ENCODE measurements at regions not wholly inside any gene's neighbourhood (a gene's known extent, or its start where the extent isn't known, plus 50 kb on each side); places are given as distances from the start of the nearest gene placed in this dataset.

DNA sequence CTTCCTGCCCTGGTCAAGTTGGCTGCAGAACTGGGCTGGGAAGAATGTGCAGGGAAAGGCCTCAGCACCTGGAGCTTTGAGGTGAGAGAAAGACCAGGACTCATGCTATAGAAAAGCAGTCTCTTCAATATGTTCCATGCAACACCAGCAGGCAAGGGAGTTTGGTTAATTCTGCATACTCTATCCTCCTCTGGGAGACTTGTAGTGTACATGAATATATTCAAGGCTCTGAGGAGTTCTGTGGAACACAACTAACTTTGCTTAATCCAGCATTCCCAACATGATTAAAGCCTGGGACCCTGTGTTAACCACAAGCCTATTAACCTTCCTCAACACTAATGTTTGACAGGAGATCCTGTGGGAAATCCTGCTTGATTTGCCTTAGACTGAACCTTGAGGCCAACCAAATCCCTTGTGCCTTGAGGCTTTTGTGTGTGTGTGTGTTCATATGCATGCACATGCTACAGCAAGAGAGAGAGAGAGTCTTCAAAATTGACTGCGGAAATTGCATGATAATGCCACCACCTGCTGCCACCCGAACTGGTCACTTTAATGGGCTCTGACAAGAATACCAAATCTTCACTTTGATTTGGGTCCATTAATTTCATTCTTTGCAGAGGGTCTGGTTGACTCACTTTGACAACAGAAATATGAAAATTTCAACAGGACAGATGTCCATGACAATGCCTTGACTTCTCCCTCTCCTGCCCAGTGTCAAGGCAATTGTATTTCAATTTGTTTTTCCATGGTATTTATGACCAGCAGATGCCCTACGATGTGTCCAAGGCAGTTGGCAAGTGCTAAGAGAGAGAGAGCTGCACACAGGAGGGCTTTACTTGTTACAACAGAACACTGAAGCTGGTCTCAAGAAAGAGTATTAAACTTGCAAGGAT, 238.2 kb upstream of the ZBED5 start:
- 87% methylated on average over 3 of the region's 3 CpGs for WGBS
- no peak for ATAC-seq
- no peak overlapping the region for H3K4me3 ChIP-seq (ENCODE audit: low read length)
- intact Hi-C loops (cut with DNase I): no loop called here
- H3K4me1 ChIP-seq (ENCODE audit: control insufficient read depth, insufficient read depth, low read length): no peaks in the 10 kb centered on the region
- DNase-seq: no peak
- peaks cover 6% of the 10 kb centered on the region for H3K9me3 ChIP-seq (ENCODE audit: control insufficient read depth, low read length)
- no peak overlapping the region for H3K27ac ChIP-seq (ENCODE audit: low read length)
- peaks cover 3% of the 10 kb centered on the region for H3K27me3 ChIP-seq (ENCODE audit: control insufficient read depth, insufficient read depth)

DNA sequence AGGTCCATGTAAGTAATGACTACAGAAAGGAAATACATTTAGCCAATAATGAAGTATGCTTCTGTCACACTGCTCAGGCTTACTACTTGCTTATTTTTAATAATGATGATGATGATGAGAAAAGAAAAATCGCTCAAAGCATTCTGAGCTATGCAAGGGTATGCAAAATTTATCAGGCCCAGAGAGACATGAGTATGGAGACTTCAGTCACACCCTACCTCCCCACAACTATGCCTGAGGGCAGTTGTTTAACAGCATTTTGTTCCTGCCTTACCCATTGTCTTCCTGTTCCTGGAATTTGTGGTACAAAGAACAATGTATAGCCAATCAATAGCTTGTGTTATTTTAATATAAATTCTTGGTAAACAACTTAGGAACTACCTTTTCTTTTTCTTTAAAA, 232.6 kb upstream of the ZBED5 start:
- ATAC-seq: no peak
- Histone ChIP-seq H3K27ac (ENCODE audit: low read length) (no peak overlapping the region), H3K4me1 (ENCODE audit: control insufficient read depth, insufficient read depth, low read length) (no peaks in the 10 kb centered on the region), H3K27me3 (ENCODE audit: control insufficient read depth, insufficient read depth) (peaks cover 3% of the 10 kb centered on the region), H3K4me3 (ENCODE audit: low read length) (no peak overlapping the region), H3K9me3 (ENCODE audit: control insufficient read depth, low read length) (peaks cover 6% of the 10 kb centered on the region)
- WGBS: 87% methylated on average over 1 of the region's 1 CpG
- DNase-seq: no peak
- intact Hi-C loops (cut with DNase I): no loop called here

DNA sequence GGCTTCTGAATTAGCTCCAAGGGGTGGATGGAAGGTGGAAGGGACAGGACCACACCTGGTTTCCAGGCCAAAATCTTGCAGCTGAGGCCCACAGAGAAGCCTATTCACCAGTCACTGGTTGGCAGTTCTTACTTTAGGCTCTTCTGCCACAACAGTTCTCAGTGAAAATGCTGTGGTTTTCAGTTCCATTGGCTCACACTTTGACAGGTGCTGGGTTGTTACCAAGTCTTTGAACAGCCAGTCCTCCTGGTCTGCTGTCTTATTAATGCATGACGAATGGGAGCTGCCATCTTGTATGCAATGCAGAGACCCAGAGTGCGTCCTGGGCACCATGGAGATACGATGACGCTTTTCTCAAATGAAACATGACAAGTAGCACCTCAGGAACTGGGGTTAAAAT, 232.0 kb upstream of the ZBED5 start:
- no peak for ATAC-seq
- WGBS: 95% methylated on average over 4 of the region's 4 CpGs
- Histone ChIP-seq H3K4me3 (ENCODE audit: low read length) (no peak overlapping the region), H3K9me3 (ENCODE audit: control insufficient read depth, low read length) (peaks cover 6% of the 10 kb centered on the region), H3K27ac (ENCODE audit: low read length) (no peak overlapping the region), H3K27me3 (ENCODE audit: control insufficient read depth, insufficient read depth) (peaks cover 3% of the 10 kb centered on the region), H3K4me1 (ENCODE audit: control insufficient read depth, insufficient read depth, low read length) (no peaks in the 10 kb centered on the region)
- DNase-seq: no peak
- intact Hi-C loops (cut with DNase I): no loop called here

DNA sequence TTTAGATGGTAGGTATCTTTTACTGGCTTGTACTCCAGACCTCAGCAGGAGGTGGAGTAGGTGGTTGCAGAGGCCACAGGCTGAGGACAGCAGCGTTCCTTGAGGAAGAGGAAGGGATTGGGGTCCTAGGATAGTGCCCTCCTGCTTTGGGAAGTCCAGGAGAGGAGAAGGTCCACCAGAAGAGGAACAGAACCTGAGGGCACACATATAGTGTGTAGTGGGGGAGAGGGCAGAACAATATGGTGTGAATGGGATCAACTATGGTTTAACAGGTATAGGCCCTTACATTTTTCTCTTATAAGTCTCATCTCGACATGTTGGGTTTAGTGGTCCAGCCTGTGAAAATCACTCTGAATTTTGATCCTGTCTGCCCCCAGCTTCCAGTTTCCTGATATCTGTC, 229.1 kb upstream of the ZBED5 start:
- Histone ChIP-seq H3K27ac (ENCODE audit: low read length) (no peak overlapping the region), H3K4me1 (ENCODE audit: control insufficient read depth, insufficient read depth, low read length) (no peaks in the 10 kb centered on the region), H3K4me3 (ENCODE audit: low read length) (no peak overlapping the region), H3K27me3 (ENCODE audit: control insufficient read depth, insufficient read depth) (peaks cover 3% of the 10 kb centered on the region), H3K9me3 (ENCODE audit: control insufficient read depth, low read length) (peaks cover 6% of the 10 kb centered on the region)
- no peak for ATAC-seq
- no peak for DNase-seq
- intact Hi-C loops (cut with DNase I): no loop called here
- 93% methylated on average over 2 of the region's 2 CpGs for WGBS

DNA sequence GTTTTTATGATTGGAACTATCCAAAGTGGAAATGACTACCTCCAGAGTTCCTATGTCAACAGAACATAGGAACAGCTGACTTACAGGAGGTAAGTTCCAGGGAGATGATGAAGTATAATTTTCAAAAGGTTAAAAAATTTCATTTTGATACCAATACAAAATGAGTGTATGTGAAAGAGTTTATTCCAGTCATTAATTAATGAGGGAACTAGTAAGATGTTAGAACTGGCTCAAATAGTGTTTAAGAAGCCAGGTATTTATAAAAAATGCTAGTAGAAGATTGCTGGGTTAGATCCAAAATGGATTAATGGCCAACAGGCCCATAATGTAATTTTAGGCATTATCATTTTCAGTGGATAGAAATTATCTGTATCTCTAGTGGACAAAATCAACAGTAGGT, 227.7 kb upstream of the ZBED5 start:
- H3K27me3 ChIP-seq (ENCODE audit: control insufficient read depth, insufficient read depth): no peaks in the 10 kb centered on the region
- H3K27ac ChIP-seq (ENCODE audit: low read length): no peak overlapping the region
- intact Hi-C loops (cut with DNase I): no loop called here
- no peak for DNase-seq
- H3K4me1 ChIP-seq (ENCODE audit: control insufficient read depth, insufficient read depth, low read length): no peaks in the 10 kb centered on the region
- H3K9me3 ChIP-seq (ENCODE audit: control insufficient read depth, low read length): no peaks in the 10 kb centered on the region
- no peak for ATAC-seq
- no peak overlapping the region for H3K4me3 ChIP-seq (ENCODE audit: low read length)

DNA sequence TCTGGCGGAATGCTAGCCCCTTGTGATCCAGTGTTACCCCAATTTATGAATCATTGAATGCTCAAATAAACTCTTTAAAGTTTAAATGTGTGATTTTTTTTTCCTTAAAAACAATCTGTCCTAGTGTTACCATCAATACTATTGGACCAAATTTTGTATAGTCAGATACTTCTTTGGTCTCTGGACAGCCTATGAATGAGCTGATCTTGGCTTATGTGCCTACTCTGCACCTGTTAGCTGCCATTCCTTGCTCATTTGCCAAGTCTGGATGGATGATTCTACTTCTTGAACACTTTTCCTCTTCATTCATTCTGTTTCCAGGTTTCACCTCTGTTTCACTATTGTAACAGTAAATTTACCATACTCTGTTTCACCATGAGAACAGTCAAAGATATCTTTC, 226.5 kb upstream of the ZBED5 start:
- ATAC-seq (no peak), DNase-seq (no peak)
- Histone ChIP-seq H3K27me3 (ENCODE audit: control insufficient read depth, insufficient read depth) (no peaks in the 10 kb centered on the region), H3K9me3 (ENCODE audit: control insufficient read depth, low read length) (no peaks in the 10 kb centered on the region), H3K4me1 (ENCODE audit: control insufficient read depth, insufficient read depth, low read length) (no peaks in the 10 kb centered on the region), H3K27ac (ENCODE audit: low read length) (no peak overlapping the region), H3K4me3 (ENCODE audit: low read length) (no peak overlapping the region)
- WGBS: 85% methylated on average over 1 of the region's 1 CpG
- intact Hi-C loops (cut with DNase I): no loop called here

DNA sequence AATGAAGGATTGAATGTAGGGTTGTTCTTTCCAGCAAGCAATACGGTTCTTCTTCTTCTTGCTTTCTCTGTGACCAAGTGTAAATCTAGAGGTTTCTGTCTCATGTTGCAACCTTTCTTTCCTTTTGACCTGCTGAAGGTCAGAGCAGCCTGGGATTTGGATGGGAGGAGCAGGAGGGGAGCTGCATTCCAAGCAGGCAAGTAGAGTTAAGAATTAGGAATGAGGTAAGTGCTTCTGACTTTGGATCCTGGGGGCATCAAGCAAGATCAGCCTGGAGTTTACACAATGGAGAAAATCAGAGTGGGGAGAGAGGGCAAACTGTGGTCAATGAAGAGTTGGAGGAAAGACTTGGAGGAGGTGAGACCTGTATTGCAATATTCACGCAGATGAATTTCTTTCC, 225.6 kb upstream of the ZBED5 start:
- Histone ChIP-seq H3K4me3 (ENCODE audit: low read length) (no peak overlapping the region), H3K4me1 (ENCODE audit: control insufficient read depth, insufficient read depth, low read length) (no peaks in the 10 kb centered on the region), H3K27ac (ENCODE audit: low read length) (no peak overlapping the region), H3K27me3 (ENCODE audit: control insufficient read depth, insufficient read depth) (no peaks in the 10 kb centered on the region), H3K9me3 (ENCODE audit: control insufficient read depth, low read length) (no peaks in the 10 kb centered on the region)
- ATAC-seq: no peak
- 92% methylated on average over 2 of the region's 2 CpGs for WGBS
- intact Hi-C loops (cut with DNase I): no loop called here
- DNase-seq: no peak

DNA sequence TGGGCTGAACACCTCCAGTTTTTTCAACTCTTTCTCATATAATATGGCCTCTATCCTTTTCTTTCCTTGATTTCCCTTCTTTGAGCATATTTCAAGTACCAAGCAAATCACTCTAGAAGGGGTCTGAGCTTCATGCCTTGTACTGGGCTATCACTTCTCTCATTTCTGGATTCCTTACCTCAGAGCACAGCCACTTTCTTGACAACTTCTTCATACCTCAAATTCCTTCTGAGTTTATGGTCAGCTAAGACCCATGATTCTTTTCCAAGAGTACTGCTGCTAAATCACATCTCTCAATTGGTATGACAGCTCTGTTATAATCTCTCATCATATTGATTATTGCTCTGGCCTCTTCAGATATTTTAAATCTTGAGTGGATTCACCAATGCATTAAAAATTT, 224.8 kb upstream of the ZBED5 start:
- Histone ChIP-seq H3K9me3 (ENCODE audit: control insufficient read depth, low read length) (no peaks in the 10 kb centered on the region), H3K27me3 (ENCODE audit: control insufficient read depth, insufficient read depth) (no peaks in the 10 kb centered on the region), H3K4me3 (ENCODE audit: low read length) (no peak overlapping the region), H3K4me1 (ENCODE audit: control insufficient read depth, insufficient read depth, low read length) (no peaks in the 10 kb centered on the region), H3K27ac (ENCODE audit: low read length) (no peak overlapping the region)
- intact Hi-C loops (cut with DNase I): no loop called here
- DNase-seq: no peak
- no peak for ATAC-seq

DNA sequence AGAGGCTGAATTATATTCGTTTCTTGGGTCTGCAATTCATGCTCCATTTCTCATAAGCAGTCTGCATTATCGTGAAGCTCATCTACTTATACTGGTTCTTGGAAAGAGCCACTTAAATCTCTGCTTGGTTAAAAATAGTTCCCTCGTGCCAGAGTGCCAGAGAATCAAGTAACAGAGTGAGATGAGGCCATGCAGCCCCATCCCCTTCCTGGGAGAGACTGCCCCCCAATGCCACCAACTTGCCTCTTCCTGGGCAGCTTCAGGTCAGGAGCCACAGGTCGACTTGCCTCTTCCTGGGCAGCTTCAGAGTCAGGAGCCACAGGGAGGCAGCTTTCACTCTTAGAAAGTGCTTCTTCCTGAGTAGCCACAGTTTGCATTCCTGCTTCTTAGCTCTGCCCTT, 223.9 kb upstream of the ZBED5 start:
- H3K9me3 ChIP-seq (ENCODE audit: control insufficient read depth, low read length): no peaks in the 10 kb centered on the region
- no peak overlapping the region for H3K27ac ChIP-seq (ENCODE audit: low read length)
- no peak for ATAC-seq
- intact Hi-C loops (cut with DNase I): no loop called here
- no peak overlapping the region for H3K4me3 ChIP-seq (ENCODE audit: low read length)
- WGBS: 32% methylated on average over 4 of the region's 4 CpGs
- H3K27me3 ChIP-seq (ENCODE audit: control insufficient read depth, insufficient read depth): no peaks in the 10 kb centered on the region
- DNase-seq: no peak
- H3K4me1 ChIP-seq (ENCODE audit: control insufficient read depth, insufficient read depth, low read length): no peaks in the 10 kb centered on the region

DNA sequence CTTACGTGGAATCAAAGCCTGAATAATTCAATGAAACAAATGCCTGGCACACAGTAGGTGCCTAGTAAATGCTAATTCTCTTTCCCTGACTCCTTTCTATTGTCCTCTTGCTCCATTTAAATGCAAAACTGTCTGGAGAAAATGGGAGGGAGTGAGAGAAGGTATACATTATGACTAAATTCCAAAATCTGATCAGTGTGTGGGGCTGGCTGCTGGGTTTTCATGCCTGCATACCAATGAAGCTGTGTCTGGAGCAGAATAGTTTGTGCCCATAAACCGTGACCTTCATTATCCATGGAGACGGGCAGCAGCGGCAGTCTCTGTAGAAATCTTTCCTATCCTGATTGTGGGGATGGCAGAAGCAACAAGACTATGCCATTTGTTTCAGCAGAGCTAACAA, 223.4 kb upstream of the ZBED5 start:
- ATAC-seq: no peak
- H3K27ac ChIP-seq (ENCODE audit: low read length): no peak overlapping the region

DNA sequence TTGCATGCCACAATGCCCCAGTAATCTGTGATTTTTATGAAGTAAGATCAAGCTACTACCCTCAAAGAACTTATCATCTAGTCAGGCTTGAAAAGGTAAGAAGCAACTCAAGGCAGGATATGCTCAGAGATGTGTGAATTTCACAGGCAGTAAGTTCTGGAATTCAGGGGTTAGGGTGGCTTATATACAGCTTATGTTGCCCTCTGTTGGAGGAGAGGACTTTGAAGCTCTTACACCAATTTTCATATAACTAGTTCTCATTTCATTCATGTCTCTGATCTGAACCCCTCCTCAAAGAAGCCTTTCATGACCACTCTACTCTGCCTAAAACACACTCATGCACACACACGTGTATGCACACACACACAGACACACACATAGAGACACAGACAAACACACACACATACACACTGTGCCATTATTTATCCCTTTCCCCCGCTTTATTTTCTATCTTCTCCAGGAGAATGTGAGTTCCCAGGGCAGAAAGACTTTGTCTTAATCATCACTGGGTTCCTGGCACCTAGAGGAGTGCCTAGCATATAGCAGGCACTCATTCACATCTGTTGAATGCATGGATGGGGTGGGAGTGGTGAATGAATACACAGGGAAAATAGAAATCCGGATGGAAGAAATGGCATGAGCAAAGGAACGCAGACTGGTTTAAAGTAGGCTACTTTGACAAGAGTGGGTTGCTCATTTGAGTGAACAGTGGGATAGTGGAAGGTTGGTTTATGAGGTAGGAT, 220.7 kb upstream of the ZBED5 start:
- Histone ChIP-seq H3K4me1 (ENCODE audit: control insufficient read depth, insufficient read depth, low read length) (no peaks in the 10 kb centered on the region), H3K27ac (ENCODE audit: low read length) (no peak overlapping the region), H3K27me3 (ENCODE audit: control insufficient read depth, insufficient read depth) (no peaks in the 10 kb centered on the region), H3K9me3 (ENCODE audit: control insufficient read depth, low read length) (no peaks in the 10 kb centered on the region), H3K4me3 (ENCODE audit: low read length) (no peak overlapping the region)
- 92% methylated on average over 4 of the region's 4 CpGs for WGBS
- DNase-seq (no peak), ATAC-seq (no peak)
- intact Hi-C loops (cut with DNase I): no loop called here

More for the DNA sequence above, 223.4 kb upstream of the ZBED5 start:
- intact Hi-C loops (cut with DNase I): no loop called here
- Histone ChIP-seq H3K4me1 (ENCODE audit: control insufficient read depth, insufficient read depth, low read length) (no peaks in the 10 kb centered on the region), H3K9me3 (ENCODE audit: control insufficient read depth, low read length) (no peaks in the 10 kb centered on the region), H3K27me3 (ENCODE audit: control insufficient read depth, insufficient read depth) (no peaks in the 10 kb centered on the region), H3K4me3 (ENCODE audit: low read length) (no peak overlapping the region)
- WGBS: 69% methylated on average over 4 of the region's 4 CpGs
- DNase-seq: no peak
